Mucosa of descending colon (tissue), 3 donors: ENCODE measurements at regions not wholly inside any gene's neighbourhood (a gene's known extent, or its start where the extent isn't known, plus 50 kb on each side); places are given as distances from the start of the nearest gene placed in this dataset.

Source experiments
- ATAC-seq: fragments of 200-7000 bp; cut with Tn5 transposase; one replicate; pipeline ENCODE4 v1.9.1; 2020; ENCODE audit warnings: mild to moderate bottlenecking, moderate library complexity
- DNase-seq, 3 donors: peaks; one replicate each; pipeline ENCODE4 v3.0.0-alpha.2; 2020
- H3K36me3 ChIP-seq: fragments of 200-600 bp; one replicate; pipeline ENCODE4 v1.8.0; 2021; ENCODE audit warnings: low read depth, mild to moderate bottlenecking
- H3K4me1 ChIP-seq: fragments of 200-600 bp; one replicate; pipeline ENCODE4 v1.8.0; 2021; ENCODE audit warnings: low read depth, mild to moderate bottlenecking
- H3K4me3 ChIP-seq: fragments of 200-600 bp; one replicate; pipeline ENCODE4 v1.8.0; 2021; ENCODE audit warnings: mild to moderate bottlenecking
- H3K9me3 ChIP-seq: fragments of 200-600 bp; one replicate; pipeline ENCODE4 v1.8.0; 2021; ENCODE audit warnings: mild to moderate bottlenecking
- intact Hi-C, 2 donors: fragments of 100-400 bp; cut with DNase I in 1 of 2; cut with micrococcal nuclease in 1 of 2; formaldehyde crosslinking; loops; one replicate each; pipeline versions ENCODE4 v1.11.0 to v1.11.1; 2022; cut with DNase I, micrococcal nuclease
- TF ChIP-seq, protein P1 (sequence below): fragments of 200-600 bp; IDR thresholded peaks from one replicate; pipeline ENCODE4 v1.8.0; 2022; ENCODE audit warnings: antibody characterized with exemption, mild to moderate bottlenecking
- donor health status: DM: no; HTN: no; CAD: no; lungs with moderate emphysema.
- donor health status: DM: no; HTN: no; CAD: no.
- donor health status: DM: no; HTN: yes; CAD: no.

DNA sequence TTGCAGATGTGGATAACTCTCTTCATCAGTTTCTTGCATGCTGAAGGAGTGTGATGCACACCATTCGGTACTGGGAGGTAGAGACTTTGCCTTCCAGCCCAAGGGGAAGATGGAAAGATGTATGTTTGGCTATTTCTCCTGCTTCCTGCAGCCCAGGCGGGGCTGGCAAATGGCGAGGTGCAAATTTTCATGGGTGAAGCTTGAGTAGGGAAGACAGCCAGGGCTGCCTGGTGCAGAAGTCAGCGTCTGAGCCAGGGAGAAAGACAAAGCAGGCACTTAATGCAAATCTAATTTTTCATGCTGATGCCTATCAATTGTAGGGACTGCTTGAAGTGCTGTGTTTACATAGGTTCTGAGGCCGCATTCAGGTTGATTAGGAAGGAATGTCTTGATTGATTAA is 384.7 kb upstream of the EEF2KMT start:
- H3K4me3 ChIP-seq = no peak overlapping the region
- no peaks in the 10 kb centered on the region for H3K4me1 ChIP-seq
- no peak for ATAC-seq
- no peaks in the 10 kb centered on the region for H3K36me3 ChIP-seq
- TF ChIP-seq, protein P1, sequence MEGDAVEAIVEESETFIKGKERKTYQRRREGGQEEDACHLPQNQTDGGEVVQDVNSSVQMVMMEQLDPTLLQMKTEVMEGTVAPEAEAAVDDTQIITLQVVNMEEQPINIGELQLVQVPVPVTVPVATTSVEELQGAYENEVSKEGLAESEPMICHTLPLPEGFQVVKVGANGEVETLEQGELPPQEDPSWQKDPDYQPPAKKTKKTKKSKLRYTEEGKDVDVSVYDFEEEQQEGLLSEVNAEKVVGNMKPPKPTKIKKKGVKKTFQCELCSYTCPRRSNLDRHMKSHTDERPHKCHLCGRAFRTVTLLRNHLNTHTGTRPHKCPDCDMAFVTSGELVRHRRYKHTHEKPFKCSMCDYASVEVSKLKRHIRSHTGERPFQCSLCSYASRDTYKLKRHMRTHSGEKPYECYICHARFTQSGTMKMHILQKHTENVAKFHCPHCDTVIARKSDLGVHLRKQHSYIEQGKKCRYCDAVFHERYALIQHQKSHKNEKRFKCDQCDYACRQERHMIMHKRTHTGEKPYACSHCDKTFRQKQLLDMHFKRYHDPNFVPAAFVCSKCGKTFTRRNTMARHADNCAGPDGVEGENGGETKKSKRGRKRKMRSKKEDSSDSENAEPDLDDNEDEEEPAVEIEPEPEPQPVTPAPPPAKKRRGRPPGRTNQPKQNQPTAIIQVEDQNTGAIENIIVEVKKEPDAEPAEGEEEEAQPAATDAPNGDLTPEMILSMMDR = no peak
- DNase-seq = no peak
- H3K9me3 ChIP-seq = no peaks in the 10 kb centered on the region
- intact Hi-C loops = no loop called here

DNA sequence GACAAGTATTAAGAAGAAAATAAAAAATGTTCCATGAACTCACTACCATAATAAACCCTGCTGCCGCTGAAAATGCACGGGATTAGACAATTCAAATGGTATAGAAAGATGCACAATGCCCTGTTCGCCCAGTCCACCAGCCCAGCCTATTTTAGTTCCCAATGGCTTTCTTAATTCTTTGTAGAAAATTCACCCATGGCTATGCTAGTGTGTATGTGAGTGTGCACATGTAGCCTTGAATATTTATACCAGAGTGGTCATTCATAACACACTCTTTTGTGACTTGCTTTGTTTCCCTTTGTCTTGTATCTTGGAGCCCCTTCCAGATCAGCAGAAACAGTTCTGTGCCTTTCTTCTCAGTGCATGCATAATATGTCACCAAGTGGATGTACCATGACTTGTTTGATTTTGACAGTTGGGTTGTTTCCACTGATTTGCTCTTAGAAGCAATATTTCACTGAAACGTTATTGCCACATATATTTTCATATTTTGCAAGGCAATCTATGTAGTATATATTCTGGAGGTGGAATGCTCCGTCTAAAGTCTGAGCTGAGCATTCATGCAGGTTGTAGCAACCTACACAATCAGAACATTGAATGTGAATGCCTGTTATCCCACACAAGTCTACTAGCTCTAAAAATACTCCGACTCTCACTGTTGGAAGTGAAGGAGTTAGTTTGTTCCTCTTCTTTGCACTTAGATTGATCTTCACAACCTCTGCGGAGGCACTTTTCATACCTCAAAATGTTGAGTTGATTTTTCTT is 383.0 kb upstream of the EEF2KMT start:
- ATAC-seq (no peak), DNase-seq (no peak)
- TF ChIP-seq, protein P1 = no peak
- Histone ChIP-seq H3K9me3 (no peaks in the 10 kb centered on the region), H3K4me1 (no peaks in the 10 kb centered on the region), H3K4me3 (no peak overlapping the region), H3K36me3 (no peaks in the 10 kb centered on the region)
- intact Hi-C loops = no loop called here

DNA sequence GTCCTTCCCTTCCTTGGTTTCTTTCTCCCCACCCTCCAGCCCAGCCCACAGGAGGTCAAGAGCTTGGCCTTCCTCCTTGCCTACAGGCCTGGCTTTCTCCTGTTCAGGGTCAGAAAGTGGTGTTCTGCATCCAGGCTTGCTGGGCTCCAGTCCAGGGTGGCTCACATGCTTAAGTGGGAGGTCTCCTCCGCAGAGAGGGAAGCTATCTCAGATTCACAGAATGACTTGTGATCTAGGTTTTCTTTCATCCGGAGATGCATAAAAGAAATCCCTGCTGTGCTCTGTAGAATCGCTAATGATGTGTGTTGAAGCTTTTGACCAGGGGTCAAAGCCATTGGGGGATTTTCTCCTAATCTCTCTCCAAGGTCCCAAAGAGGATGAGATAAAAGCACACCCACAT is 382.3 kb upstream of the EEF2KMT start:
- intact Hi-C loops = no loop called here
- H3K9me3 ChIP-seq = no peaks in the 10 kb centered on the region
- ATAC-seq (no peak), DNase-seq (no peak)
- H3K4me1 ChIP-seq = no peaks in the 10 kb centered on the region
- TF ChIP-seq, protein P1 = no peak
- H3K36me3 ChIP-seq = no peaks in the 10 kb centered on the region
- no peak overlapping the region for H3K4me3 ChIP-seq

DNA sequence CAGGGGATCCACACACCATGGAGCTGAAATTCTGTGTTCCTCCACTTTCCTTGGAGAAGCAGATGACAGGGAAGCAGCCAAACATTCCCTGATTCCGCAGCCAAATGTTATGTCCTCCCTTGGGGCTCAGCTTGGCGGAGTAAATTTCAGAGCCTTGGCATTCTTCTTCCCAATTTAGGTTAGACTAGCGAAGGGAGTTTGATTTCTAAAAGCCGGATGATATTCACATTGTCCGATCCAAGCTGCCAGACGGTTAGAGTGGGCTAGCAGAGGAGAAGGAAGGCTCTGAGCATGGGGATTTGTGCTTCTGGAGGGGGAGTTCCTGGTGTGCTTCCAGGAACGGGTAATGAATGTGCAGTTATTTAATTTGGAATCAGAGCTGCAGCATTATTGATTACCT is 380.4 kb upstream of the EEF2KMT start:
- TF ChIP-seq, protein P1 = no peak
- no peak overlapping the region for H3K4me3 ChIP-seq
- no peaks in the 10 kb centered on the region for H3K4me1 ChIP-seq
- H3K9me3 ChIP-seq = no peaks in the 10 kb centered on the region
- ATAC-seq = no peak
- DNase-seq = no peak
- intact Hi-C loops = no loop called here
- no peaks in the 10 kb centered on the region for H3K36me3 ChIP-seq

DNA sequence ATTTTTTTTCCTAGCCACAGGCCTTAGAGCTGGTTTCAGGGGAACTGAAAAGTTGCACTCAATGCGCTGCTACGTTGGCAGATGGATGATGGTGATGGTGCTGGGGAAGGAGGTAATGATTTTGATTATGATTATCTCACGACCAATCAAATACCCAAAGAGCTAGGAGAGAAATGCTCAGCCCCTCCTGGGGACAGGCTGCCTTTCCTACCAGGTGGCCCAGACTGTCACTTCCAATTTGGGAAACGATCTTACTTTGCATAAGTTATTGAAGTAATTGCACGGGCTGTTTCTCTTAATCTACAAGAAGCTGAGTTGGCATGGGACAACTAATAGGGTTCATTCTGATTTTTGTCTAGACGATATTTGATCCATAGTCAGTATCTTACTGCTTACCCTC is 379.7 kb upstream of the EEF2KMT start:
- TF ChIP-seq, protein P1 = no peak
- DNase-seq = no peak
- Histone ChIP-seq H3K4me1 (no peaks in the 10 kb centered on the region), H3K4me3 (no peak overlapping the region), H3K36me3 (no peaks in the 10 kb centered on the region), H3K9me3 (no peaks in the 10 kb centered on the region)
- intact Hi-C loops = no loop called here
- no peak for ATAC-seq

DNA sequence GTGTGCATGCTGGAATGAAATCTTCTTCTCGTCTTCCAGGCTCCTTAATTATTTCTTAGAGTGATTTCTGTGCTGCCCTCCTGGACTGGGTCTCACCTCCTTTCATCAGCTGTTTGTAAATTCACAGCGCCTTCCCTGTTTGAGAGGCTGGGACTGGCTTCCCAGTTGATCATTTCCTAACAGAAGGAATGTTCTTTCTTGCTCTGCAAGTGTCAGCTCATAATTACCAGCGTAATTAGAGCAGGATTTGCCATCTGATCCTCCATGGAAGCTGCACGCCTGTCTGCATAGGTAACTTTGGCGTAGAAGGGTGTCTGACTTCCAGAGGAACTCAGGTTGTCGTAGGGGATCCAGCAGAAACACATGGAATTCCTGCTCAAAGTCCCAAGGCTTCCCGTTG is 375.0 kb upstream of the EEF2KMT start:
- no peaks in the 10 kb centered on the region for H3K9me3 ChIP-seq
- ATAC-seq = no peak
- intact Hi-C loops = no loop called here
- no peak for DNase-seq
- TF ChIP-seq, protein P1 = no peak
- H3K4me3 ChIP-seq = no peak overlapping the region
- H3K4me1 ChIP-seq = no peaks in the 10 kb centered on the region
- no peaks in the 10 kb centered on the region for H3K36me3 ChIP-seq
